ENCODE measurements at regions not wholly inside any gene's neighbourhood (a gene's known extent, or its start where the extent isn't known, plus 50 kb on each side); places are given as distances from the start of the nearest gene placed in this dataset.
A peak's percentile ranks its signal among the peaks of the same experiment; 100 is the strongest.

GRCh38 chr22:27477171-27477570, 324.4 kb downstream of the MN1 start:
- peak overlapping the region; percentile 27 to 54 (median 44) for H3K4me3 ChIP-seq (ENCODE audit: control insufficient read depth in 2 of 3, extremely low read depth in 1 of 3, insufficient read depth in 2 of 3, low read depth in 1 of 3, low read length in 3 of 3)
- peak; percentile 41 for FAIRE-seq
- peaks cover 30% of the 10 kb centered on the region for H3K79me2 ChIP-seq (ENCODE audit: control insufficient read depth, insufficient read depth, low read length)
- dilution Hi-C loops (cut with MboI; ENCODE audit: extremely low pct_ligation_motif_present, low sequenced_read_pairs) = no loop called here
- TF ChIP-seq CTCF (optimal IDR thresholded peaks at IDR 0.05 in 1 of 3, IDR thresholded peaks at IDR 0.05 in 1 of 3, conservative IDR thresholded peaks at IDR 0.05 in 1 of 3; ENCODE audit: extremely low read depth in 1 of 3, insufficient read depth in 2 of 3, low read length in 3 of 3) = no peak
- TF ChIP-seq EZH2 (IDR thresholded peaks at IDR 0.05; ENCODE audit: low read length) = no peak
- H3K9me1 ChIP-seq (ENCODE audit: control insufficient read depth, extremely low read depth, insufficient read depth, low read length) = no peaks in the 10 kb centered on the region
- H4K20me1 ChIP-seq (ENCODE audit: control insufficient read depth, extremely low read depth, insufficient read depth, low read length) = no peaks in the 10 kb centered on the region
- H3K27me3 ChIP-seq (ENCODE audit: control insufficient read depth, extremely low read depth, insufficient read depth, low read length) = no peaks in the 10 kb centered on the region
- H3K4me2 ChIP-seq (ENCODE audit: control insufficient read depth, extremely low read depth, insufficient read depth, low read depth, low read length) = peak overlapping the region; percentile 91
- no peak overlapping the region for H2AFZ ChIP-seq (ENCODE audit: control insufficient read depth, low read length)
- no peak for DNase-seq (ENCODE audit: low read depth, low spot score)
- peaks cover 49% of the 10 kb centered on the region for H3K4me1 ChIP-seq (ENCODE audit: control insufficient read depth, extremely low read depth, insufficient read depth, low read length)
- peaks cover 0 to 5% of the 10 kb centered on the region in 2 experiments for H3K36me3 ChIP-seq (ENCODE audit: control insufficient read depth in 2 of 2, extremely low read depth in 1 of 2, insufficient read depth in 2 of 2, low read length in 2 of 2)
- H3K27ac ChIP-seq (ENCODE audit: control insufficient read depth, insufficient read depth, low read length) = peak overlapping the region; percentile 99
- H3K9me3 ChIP-seq (ENCODE audit: control insufficient read depth, low read depth, low read length) = no peaks in the 10 kb centered on the region
- H3K9ac ChIP-seq (ENCODE audit: control insufficient read depth, extremely low read depth, insufficient read depth, low read length) = peak overlapping the region; percentile 84

- Histone ChIP-seq H3K4me2 (ENCODE audit: control insufficient read depth, extremely low read depth, insufficient read depth, low read depth, low read length) (no peak overlapping the region), H3K36me3 (ENCODE audit: control insufficient read depth in 2 of 2, extremely low read depth in 1 of 2, insufficient read depth in 2 of 2, low read length in 2 of 2) (peaks cover 3 to 12% of the 10 kb centered on the region in 2 experiments), H3K9me3 (ENCODE audit: control insufficient read depth, low read depth, low read length) (no peaks in the 10 kb centered on the region), H3K79me2 (ENCODE audit: control insufficient read depth, insufficient read depth, low read length) (peaks cover 30% of the 10 kb centered on the region), H3K9ac (ENCODE audit: control insufficient read depth, extremely low read depth, insufficient read depth, low read length) (no peak overlapping the region), H3K4me1 (ENCODE audit: control insufficient read depth, extremely low read depth, insufficient read depth, low read length) (peaks cover 29% of the 10 kb centered on the region), H4K20me1 (ENCODE audit: control insufficient read depth, extremely low read depth, insufficient read depth, low read length) (no peaks in the 10 kb centered on the region), H3K4me3 (ENCODE audit: control insufficient read depth in 2 of 3, extremely low read depth in 1 of 3, insufficient read depth in 2 of 3, low read depth in 1 of 3, low read length in 3 of 3) (no peak overlapping the region), H3K9me1 (ENCODE audit: control insufficient read depth, extremely low read depth, insufficient read depth, low read length) (peaks cover 2% of the 10 kb centered on the region), H3K27ac (ENCODE audit: control insufficient read depth, insufficient read depth, low read length) (no peak overlapping the region), H2AFZ (ENCODE audit: control insufficient read depth, low read length) (no peak overlapping the region), H3K27me3 (ENCODE audit: control insufficient read depth, extremely low read depth, insufficient read depth, low read length) (no peaks in the 10 kb centered on the region)
- dilution Hi-C loops (cut with MboI; ENCODE audit: extremely low pct_ligation_motif_present, low sequenced_read_pairs) = no loop called here
- DNase-seq (ENCODE audit: low read depth, low spot score) = no peak
- FAIRE-seq = no peak
- no peak for TF ChIP-seq EZH2 (IDR thresholded peaks at IDR 0.05; ENCODE audit: low read length)
These were observed 321.1 kb downstream of the MN1 start for GRCh38 chr22:27480487-27480886.

- no peak overlapping the region for H2AFZ ChIP-seq (ENCODE audit: control insufficient read depth, low read length)
- FAIRE-seq = no peak
- no peak for TF ChIP-seq CTCF (optimal IDR thresholded peaks at IDR 0.05 in 1 of 3, IDR thresholded peaks at IDR 0.05 in 1 of 3, conservative IDR thresholded peaks at IDR 0.05 in 1 of 3; ENCODE audit: extremely low read depth in 1 of 3, insufficient read depth in 2 of 3, low read length in 3 of 3)
- no peak for TF ChIP-seq EZH2 (IDR thresholded peaks at IDR 0.05; ENCODE audit: low read length)
These were observed 319.2 kb downstream of the MN1 start for GRCh38 chr22:27482402-27482801.

More at GRCh38 chr22:27482402-27482801, 319.2 kb downstream of the MN1 start:
- Histone ChIP-seq H3K27me3 (ENCODE audit: control insufficient read depth, extremely low read depth, insufficient read depth, low read length) (no peaks in the 10 kb centered on the region), H3K79me2 (ENCODE audit: control insufficient read depth, insufficient read depth, low read length) (peaks cover 24% of the 10 kb centered on the region), H3K4me2 (ENCODE audit: control insufficient read depth, extremely low read depth, insufficient read depth, low read depth, low read length) (no peak overlapping the region), H3K9me1 (ENCODE audit: control insufficient read depth, extremely low read depth, insufficient read depth, low read length) (peaks cover 2% of the 10 kb centered on the region), H3K9me3 (ENCODE audit: control insufficient read depth, low read depth, low read length) (no peaks in the 10 kb centered on the region), H3K4me3 (ENCODE audit: control insufficient read depth in 2 of 3, extremely low read depth in 1 of 3, insufficient read depth in 2 of 3, low read depth in 1 of 3, low read length in 3 of 3) (no peak overlapping the region), H3K36me3 (ENCODE audit: control insufficient read depth in 2 of 2, extremely low read depth in 1 of 2, insufficient read depth in 2 of 2, low read length in 2 of 2) (peaks cover 3 to 13% of the 10 kb centered on the region in 2 experiments), H4K20me1 (ENCODE audit: control insufficient read depth, extremely low read depth, insufficient read depth, low read length) (no peaks in the 10 kb centered on the region), H3K4me1 (ENCODE audit: control insufficient read depth, extremely low read depth, insufficient read depth, low read length) (peaks cover 10% of the 10 kb centered on the region), H3K9ac (ENCODE audit: control insufficient read depth, extremely low read depth, insufficient read depth, low read length) (no peak overlapping the region), H3K27ac (ENCODE audit: control insufficient read depth, insufficient read depth, low read length) (no peak overlapping the region)
- DNase-seq (ENCODE audit: low read depth, low spot score) = no peak
- dilution Hi-C loops (cut with MboI; ENCODE audit: extremely low pct_ligation_motif_present, low sequenced_read_pairs) = no loop called here

Data from keratinocyte (primary cell).